ENCODE measurements at regions not wholly inside any gene's neighbourhood (a gene's known extent, or its start where the extent isn't known, plus 50 kb on each side); places are given as distances from the start of the nearest gene placed in this dataset.
"Not testable (repeated sequence)": the region's sequence is repeated elsewhere in the genome, so short reads cannot be mapped to it uniquely, and the experiment has no call there.

- DNase-seq: not testable (repeated sequence)
These were observed 776.2 kb upstream of the NCAM2 start for GRCh38 chr21:20221981-20222380.

- DNase-seq: not testable (repeated sequence)
These were observed 761.6 kb upstream of the NCAM2 start for GRCh38 chr21:20236649-20237048.

GRCh38 chr21:20249401-20249800 lies 748.8 kb upstream of the NCAM2 start:
- no peak for DNase-seq

- DNase-seq: no peak
These were observed 747.9 kb upstream of the NCAM2 start for GRCh38 chr21:20250337-20250736.

GRCh38 chr21:20253261-20253660 lies 744.9 kb upstream of the NCAM2 start:
- no peak for DNase-seq

GRCh38 chr21:20254964-20255363 lies 743.2 kb upstream of the NCAM2 start:
- DNase-seq: no peak

- no peak for DNase-seq
These were observed 741.0 kb upstream of the NCAM2 start for GRCh38 chr21:20257052-20257740.

GRCh38 chr21:20258542-20258941 lies 739.7 kb upstream of the NCAM2 start:
- DNase-seq: no peak

GRCh38 chr21:20259031-20259867 lies 739.0 kb upstream of the NCAM2 start:
- no peak for DNase-seq

- no peak for DNase-seq
These were observed 738.1 kb upstream of the NCAM2 start for GRCh38 chr21:20260124-20260523.

- DNase-seq: no peak
These were observed 736.8 kb upstream of the NCAM2 start for GRCh38 chr21:20261364-20261763.

- DNase-seq: no peak
These were observed 732.3 kb upstream of the NCAM2 start for GRCh38 chr21:20265707-20266440.

- DNase-seq: no peak
These were observed 731.8 kb upstream of the NCAM2 start for GRCh38 chr21:20266441-20266710.

GRCh38 chr21:20270365-20271055 lies 727.7 kb upstream of the NCAM2 start:
- DNase-seq: no peak

- DNase-seq: no peak
These were observed 725.3 kb upstream of the NCAM2 start for GRCh38 chr21:20272791-20273362.

- no peak for DNase-seq
These were observed 721.8 kb upstream of the NCAM2 start for GRCh38 chr21:20276377-20276776.

GRCh38 chr21:20276954-20277353 lies 721.3 kb upstream of the NCAM2 start:
- no peak for DNase-seq

- no peak for DNase-seq
These were observed 714.4 kb upstream of the NCAM2 start for GRCh38 chr21:20283836-20284235.

GRCh38 chr21:20292280-20292679 lies 705.9 kb upstream of the NCAM2 start:
- DNase-seq: no peak

GRCh38 chr21:20292854-20293253 lies 705.4 kb upstream of the NCAM2 start:
- not testable (repeated sequence) for DNase-seq

GRCh38 chr21:20301395-20301794 lies 696.8 kb upstream of the NCAM2 start:
- no peak for DNase-seq

GRCh38 chr21:20302084-20302483 lies 696.1 kb upstream of the NCAM2 start:
- no peak for DNase-seq

GRCh38 chr21:20306836-20307235 lies 691.4 kb upstream of the NCAM2 start:
- DNase-seq: no peak

Data from femur (tissue), 1 donor.